NCI-H1694 treated with DMSO at 0.1 percent for 48 hours (cell line): ENCODE measurements at regions not wholly inside any gene's neighbourhood (a gene's known extent, or its start where the extent isn't known, plus 50 kb on each side); places are given as distances from the start of the nearest gene placed in this dataset.

Experiments used
- DNase-seq: peaks from one replicate; lab custom pipeline; 2025; lab: John Stamatoyannopoulos, UW

DNA sequence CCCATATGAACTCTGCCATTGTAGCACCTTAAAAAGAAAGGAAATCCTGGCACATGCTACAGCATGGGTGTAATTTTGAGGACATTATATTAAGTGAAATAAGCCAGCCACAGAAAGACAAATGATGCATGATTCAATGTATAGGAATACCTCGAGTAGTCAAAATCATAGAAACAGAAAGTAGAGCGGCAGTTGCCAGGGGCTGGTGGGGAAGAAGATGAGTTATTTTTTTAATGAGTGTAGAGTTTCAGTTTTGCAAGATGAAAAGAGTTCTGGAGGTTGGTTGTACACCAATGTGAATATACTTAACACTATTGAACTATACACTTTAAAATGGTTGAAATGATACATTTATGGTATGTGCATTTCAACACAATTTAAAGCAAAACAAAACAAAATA is 133.0 kb downstream of the ZDHHC21 start:
- DNase-seq: no peak

DNA sequence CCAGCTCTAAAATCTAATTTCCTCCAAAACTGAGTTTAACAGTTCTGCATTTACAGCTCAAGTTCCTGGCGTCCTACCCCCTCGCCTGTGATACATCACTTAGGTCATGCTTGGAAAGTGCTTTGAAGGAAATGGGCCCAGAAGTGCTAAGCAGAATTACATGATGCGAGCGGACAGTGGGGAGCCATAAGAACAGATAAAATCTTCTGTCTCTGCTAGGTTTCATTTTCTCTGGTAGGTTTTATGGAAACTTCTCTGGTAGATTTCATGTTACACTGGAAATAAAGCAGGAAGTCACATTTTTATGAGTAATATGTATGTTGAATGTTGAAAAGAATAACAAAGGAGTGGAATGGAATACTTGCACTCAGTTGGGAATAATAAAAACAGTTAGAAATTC is 138.3 kb downstream of the ZDHHC21 start:
- DNase-seq: no peak

- DNase-seq: no peak
These were observed 145.8 kb downstream of the ZDHHC21 start for GRCh38 chr9:14547245-14548060.

DNA sequence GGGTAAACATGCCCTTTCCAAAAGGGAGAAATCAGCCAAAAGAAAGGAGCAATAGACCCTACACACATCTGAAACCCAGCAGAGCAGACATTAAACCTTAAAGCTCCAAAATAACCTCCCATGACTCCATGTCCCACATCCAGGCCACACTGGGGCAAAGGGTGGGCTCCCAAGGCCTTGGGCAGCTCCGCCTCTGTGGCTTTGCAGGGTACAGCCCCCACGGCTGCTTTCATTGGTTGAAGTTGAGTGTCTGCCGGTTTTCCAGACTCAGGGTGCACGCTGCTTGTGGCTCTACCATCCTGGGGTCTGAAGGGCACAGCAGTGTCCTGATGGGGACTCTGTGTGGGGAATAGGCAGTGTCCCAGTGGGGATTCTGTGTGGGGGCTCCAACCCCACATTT is 146.5 kb downstream of the ZDHHC21 start:
- no peak for DNase-seq

DNA sequence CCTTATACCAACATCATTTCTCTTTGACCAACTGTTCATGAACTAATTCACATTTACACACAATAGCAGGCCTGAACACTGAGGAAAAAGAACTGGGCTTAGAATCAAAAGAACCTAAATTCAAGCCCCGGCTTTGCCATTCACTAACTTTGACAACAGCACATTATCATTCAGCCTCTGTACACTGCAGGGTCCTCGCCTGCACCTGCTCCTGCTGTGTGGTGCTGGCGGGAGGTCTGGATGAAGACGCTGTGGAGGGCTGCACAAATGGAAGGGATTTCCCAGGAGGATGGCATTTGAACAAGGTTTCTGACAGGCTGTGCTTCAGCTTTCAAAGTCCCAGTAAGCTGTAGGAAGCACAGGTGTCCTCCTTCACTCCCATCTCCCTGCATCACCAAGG is 151.2 kb downstream of the ZDHHC21 start:
- DNase-seq: no peak

GRCh38 chr9:14538526-14538925 is 154.7 kb downstream of the ZDHHC21 start:
- no peak for DNase-seq

GRCh38 chr9:14535161-14535955 is 157.9 kb downstream of the ZDHHC21 start:
- no peak for DNase-seq

DNA sequence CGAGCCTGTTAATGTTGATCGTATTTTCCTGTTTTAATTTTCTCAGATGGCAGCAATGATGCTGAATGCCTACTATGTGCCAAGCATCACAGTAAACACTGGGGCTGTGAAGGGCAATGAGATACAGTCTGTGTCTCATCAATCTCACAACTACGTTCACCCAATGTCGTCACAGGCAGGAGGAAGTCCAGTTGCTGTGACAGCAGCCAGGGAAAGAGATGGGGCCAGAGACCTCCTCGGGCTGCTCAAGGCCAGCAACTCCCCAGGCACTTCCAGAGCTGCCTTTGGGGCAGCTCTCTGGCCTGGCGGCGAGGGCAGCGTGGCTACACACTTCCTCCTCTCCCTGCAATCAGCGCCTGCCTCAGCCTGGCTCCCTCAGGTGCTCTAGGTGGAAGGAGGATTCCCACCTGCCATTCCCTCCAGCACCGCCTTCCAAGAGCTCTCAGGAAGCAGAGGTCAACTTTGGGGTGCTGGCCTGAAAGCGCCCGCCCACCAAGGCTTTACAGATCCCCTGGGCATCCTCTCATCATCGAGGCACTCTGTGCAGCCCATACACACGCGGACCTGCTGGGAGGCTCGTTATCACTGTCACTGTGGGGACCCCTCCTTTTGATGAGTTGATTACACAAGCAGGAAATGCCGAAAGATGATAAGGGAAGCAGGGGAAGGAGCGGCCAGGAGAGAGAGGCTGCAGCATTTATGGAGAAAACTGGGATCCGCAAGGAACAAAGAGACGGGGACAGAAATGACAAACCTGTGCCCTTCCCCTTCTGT is 159.2 kb downstream of the ZDHHC21 start:
- no peak for DNase-seq

DNA sequence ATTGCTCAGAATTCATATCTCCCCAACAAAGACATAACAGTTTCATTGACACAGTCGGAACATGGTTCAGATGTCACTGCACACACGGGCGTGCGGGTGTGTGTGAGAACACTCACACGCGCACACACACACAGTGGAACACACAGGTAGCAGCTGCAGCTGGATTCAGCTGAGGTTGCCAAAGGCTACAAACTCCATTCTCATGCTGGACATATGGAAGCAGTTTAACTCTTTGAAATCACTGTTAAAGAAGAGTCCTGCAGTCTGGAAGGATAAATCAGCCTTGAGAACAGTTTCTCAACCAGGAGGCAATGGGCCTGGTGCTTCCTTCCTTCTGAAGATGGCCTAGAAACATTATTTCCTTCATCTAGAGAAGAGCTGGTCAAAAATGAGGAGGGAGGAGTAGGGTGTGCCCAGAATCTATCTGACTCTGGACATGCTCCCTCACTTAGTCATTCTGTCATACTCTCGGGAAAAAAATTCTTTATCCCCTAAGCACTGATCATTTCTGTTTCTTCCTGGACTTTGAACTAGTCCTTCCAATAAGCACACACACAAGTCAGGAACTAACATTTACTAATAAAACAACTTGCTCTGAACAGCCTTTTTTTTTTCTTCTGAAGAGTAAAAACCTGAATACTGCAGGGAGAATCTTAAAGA is 160.6 kb downstream of the ZDHHC21 start:
- DNase-seq: no peak

- no peak for DNase-seq
These were observed 161.6 kb downstream of the ZDHHC21 start for GRCh38 chr9:14531341-14532269.

- no peak for DNase-seq
These were observed 162.4 kb downstream of the ZDHHC21 start for GRCh38 chr9:14530841-14531240.

DNA sequence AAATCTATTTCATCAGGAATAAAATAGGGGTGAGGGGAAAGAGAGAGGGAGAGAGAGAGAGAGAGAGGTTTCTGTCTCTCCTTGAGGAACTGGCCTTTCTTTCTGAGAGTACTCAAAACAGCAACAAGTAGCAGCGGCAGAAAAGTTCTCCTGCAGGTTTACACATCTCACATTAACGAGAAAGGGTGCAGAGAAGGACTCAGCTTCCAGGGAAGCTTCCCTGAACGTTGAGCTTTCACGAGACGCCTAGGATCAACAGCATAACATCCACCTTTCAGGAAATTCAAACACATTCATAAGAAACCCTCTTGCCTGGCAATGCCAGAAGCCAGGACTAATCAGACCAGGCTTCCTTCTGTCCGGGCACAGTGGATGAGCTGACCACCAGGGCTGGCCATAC is 162.9 kb downstream of the ZDHHC21 start:
- no peak for DNase-seq

DNA sequence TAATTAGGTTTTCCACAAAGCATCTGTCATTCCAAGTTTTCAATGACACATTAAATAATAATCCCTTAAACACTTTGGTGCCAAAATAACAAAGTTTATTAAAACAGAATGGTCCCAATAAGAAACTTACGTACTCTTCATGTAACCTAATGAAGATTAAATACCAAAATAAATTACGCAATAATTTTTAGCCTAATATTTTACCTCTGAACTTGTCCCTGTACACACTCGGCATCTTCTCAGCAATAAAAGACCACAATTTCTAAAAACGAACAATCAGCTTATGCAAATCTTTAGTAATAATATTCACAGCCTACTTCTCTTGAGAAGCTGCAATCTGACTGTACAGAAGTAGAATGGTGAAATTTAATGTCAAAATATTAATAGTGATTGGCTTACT is 163.6 kb downstream of the ZDHHC21 start:
- DNase-seq: no peak

GRCh38 chr9:14529054-14529453 is 164.2 kb downstream of the ZDHHC21 start:
- DNase-seq: no peak

DNA sequence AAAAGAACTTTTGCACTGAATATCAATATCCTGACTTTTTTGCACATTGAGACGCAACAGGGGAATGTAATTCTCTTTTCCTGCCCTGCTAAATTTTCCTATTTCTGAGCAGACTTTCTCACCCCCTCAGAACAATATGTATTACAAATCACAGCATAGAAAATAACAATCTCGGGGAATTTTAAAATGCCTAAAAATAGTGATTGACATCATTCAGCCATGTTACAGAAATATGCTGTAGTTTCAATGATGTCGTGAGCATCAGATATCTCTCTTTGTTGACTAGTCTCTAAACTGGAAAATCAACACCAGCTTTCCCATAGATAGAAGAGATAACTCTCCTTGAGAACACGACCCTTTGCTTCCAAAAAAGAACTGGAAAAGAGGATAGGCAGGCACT is 166.7 kb downstream of the ZDHHC21 start:
- no peak for DNase-seq

DNA sequence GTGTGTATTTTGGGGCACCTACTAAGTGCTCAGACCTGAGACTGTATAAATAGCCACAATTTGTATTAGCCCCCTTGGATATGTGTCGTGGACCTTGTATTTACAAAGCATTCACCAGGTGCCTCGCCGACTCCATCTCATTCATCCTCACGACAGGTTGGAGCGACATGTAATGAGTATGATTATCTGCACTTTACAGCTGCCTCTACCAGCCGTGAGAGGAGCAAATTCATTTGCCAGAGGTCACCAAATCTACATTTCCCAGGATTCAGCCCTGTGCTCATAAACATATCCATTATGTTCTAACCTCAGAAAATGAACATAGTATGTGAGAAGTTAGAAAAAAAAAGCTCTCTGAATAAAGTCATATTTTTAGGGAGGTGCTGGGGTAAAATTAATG is 167.4 kb downstream of the ZDHHC21 start:
- no peak for DNase-seq

DNA sequence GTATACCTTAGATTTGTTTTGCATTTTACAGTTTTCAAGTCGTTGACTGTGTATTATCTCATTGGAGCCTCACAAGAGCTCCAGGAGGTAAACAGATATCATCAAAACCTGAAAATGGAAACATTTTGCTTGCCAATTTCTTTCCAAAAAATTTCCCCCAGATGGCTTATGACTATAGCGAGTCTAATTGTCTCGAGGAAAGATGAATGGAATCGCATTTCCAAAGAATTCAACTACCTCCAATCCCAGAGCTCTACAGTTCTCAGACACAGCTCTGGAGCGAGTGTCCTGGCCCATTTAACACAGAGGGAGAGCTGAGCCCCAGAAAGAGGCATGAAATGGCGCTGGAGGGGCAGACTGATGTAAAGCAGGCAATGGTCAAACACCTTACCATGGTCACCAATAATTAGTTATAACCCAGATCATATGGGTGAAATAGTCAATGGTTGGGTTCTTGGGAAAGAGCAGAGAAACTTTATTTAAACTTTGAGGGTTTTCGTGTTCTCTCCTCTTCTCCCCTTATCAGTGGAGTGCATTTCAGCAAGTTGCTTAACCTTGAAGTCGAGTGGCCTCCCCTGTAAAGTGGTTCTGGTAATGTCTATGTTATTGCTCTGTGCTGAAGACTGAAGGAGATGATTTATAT is 168.2 kb downstream of the ZDHHC21 start:
- DNase-seq: peak; percentile 11

- DNase-seq: no peak
These were observed 169.7 kb downstream of the ZDHHC21 start for GRCh38 chr9:14523545-14523944.

GRCh38 chr9:14522627-14523379 is 170.4 kb downstream of the ZDHHC21 start:
- no peak for DNase-seq

DNA sequence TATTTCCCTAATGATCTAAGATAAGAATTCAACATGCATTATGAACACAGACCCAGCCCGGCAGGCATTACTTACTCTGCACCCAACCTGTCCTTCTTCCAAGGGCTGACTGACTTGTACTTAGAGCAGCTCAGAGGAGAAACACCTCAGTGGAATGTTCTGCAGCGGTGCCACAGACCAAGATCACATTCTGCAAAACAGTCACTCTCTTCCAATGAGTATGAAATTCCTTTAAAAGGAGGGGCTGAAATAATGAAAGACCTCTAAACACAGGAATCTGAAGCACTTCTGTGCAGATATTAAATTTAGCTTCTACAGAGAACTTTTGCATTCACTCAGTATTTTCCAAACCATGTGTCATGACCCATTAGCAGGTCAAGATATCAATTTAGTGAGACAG is 172.9 kb downstream of the ZDHHC21 start:
- DNase-seq: no peak
